LNCAP (cell line): ENCODE measurements at regions not wholly inside any gene's neighbourhood (a gene's known extent, or its start where the extent isn't known, plus 50 kb on each side); places are given as distances from the start of the nearest gene placed in this dataset.

Source experiments
- CTCF ChIP-seq: fragments of 450-650 bp; IDR thresholded peaks from 2 replicates; pipeline ENCODE4 v1.5.1; 2017; ENCODE audit warnings: mild to moderate bottlenecking

- no peak for TF ChIP-seq CTCF
These were observed 112.8 kb upstream of the PKDCC start for GRCh38 chr2:41935002-41935401.

- no peak for TF ChIP-seq CTCF
These were observed 112.0 kb upstream of the PKDCC start for GRCh38 chr2:41935825-41936224.

GRCh38 chr2:41936771-41937463 is 110.9 kb upstream of the PKDCC start:
- no peak for TF ChIP-seq CTCF

- TF ChIP-seq CTCF: no peak
These were observed 110.3 kb upstream of the PKDCC start for GRCh38 chr2:41937464-41937906.

- TF ChIP-seq CTCF: no peak
These were observed 109.7 kb upstream of the PKDCC start for GRCh38 chr2:41937921-41938708.

GRCh38 chr2:41940060-41940744 is 107.6 kb upstream of the PKDCC start:
- no peak for TF ChIP-seq CTCF

GRCh38 chr2:41940745-41941063 is 107.1 kb upstream of the PKDCC start:
- no peak for TF ChIP-seq CTCF
